MCF 10A (cell line): ENCODE measurements at regions not wholly inside any gene's neighbourhood (a gene's known extent, or its start where the extent isn't known, plus 50 kb on each side); places are given as distances from the start of the nearest gene placed in this dataset.
A peak's percentile ranks its signal among the peaks of the same experiment; 100 is the strongest.

Experiments used
- BruUV-seq: library from RNA; stranded (reverse); fragments of 400-500 nt; replicated peaks from 2 replicates; lab custom pipeline; 2021; lab: Mats Ljungman, UMichigan
- CTCF ChIA-PET: fragments of 300-600 bp; sonication (Branson Sonifier 250); formaldehyde crosslinking; extraction: SDS; loops from one replicate; lab custom pipeline; 2021; ENCODE audit warnings: antibody characterized with exemption, inconsistent platforms; lab: Yijun Ruan, JAX
- POLR2A ChIA-PET: fragments of 300-600, 350-650 bp; sonication (Branson Sonifier 250); formaldehyde crosslinking; extraction: SDS; loops from one replicate; lab custom pipeline; 2020; ENCODE audit warnings: antibody characterized with exemption, inconsistent platforms; lab: Yijun Ruan, JAX
- DNase-seq: peaks from one replicate; pipeline ENCODE4 v3.0.0-alpha.2; 2018; ENCODE audit not compliant: unreplicated experiment
- H3K27ac Mint-ChIP-seq: one replicate; pipeline ENCODE4 v1.8.0; 2022; ENCODE audit warnings: mild to moderate bottlenecking, low read depth, mixed read lengths; ENCODE audit not compliant: unreplicated experiment
- H3K27me3 Mint-ChIP-seq: one replicate; pipeline ENCODE4 v1.8.0; 2022; ENCODE audit warnings: mixed read lengths; ENCODE audit not compliant: insufficient read depth, unreplicated experiment
- H3K36me3 Mint-ChIP-seq: one replicate; pipeline ENCODE4 v1.8.0; 2022; ENCODE audit warnings: mild to moderate bottlenecking, moderate library complexity, mixed read lengths; ENCODE audit not compliant: insufficient read depth, unreplicated experiment
- H3K4me1 Mint-ChIP-seq: one replicate; pipeline ENCODE4 v1.8.0; 2022; ENCODE audit warnings: mixed read lengths; ENCODE audit not compliant: insufficient read depth, unreplicated experiment
- H3K4me3 Mint-ChIP-seq: one replicate; pipeline ENCODE4 v1.8.0; 2022; ENCODE audit warnings: mild to moderate bottlenecking, moderate library complexity, mixed read lengths; ENCODE audit not compliant: unreplicated experiment
- H3K9me3 Mint-ChIP-seq: one replicate; pipeline ENCODE4 v1.8.0; 2022; ENCODE audit warnings: mixed read lengths; ENCODE audit not compliant: unreplicated experiment
- intact Hi-C: fragments of 100-400 bp; cut with micrococcal nuclease; formaldehyde crosslinking; loops from 2 replicates; pipeline ENCODE4 v1.14.1; 2022
- TF ChIP-seq, protein P1 (sequence below): fragments of 200-600 bp; IDR thresholded peaks from one replicate; pipeline ENCODE4 v1.8.0; 2022; ENCODE audit warnings: antibody characterized with exemption, mild to moderate bottlenecking; ENCODE audit not compliant: unreplicated experiment

DNA sequence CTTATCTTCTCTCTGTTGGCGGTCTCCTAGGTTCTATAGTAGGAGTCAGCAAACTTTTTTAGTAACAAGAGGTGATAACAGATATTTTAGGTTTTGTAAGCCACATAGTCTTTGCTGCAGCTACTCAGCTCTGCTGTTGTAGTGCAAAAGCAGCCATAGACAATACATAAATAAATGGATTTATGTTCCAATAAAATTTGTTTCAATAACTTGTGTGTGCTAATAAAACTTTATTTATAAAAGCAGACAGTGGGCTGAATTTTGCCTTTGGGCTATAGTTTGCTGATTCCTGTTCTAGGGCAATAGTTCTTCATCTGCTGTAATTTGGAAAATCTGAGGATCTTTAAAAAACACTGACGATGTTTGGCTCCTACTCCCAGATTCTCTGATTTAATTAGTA lies 469.4 kb upstream of the TNC start:
- CTCF ChIA-PET: interaction anchor here (0.5 to 10.9 kb wide), 3 partner anchors 1061 to 1082 kb away, joined by 3 to 169 read pairs (median 122); no protein-coding TSS in a partner anchor
- Mint-ChIP-seq H3K27ac (no peak overlapping the region), H3K36me3 (peaks cover 3% of the 10 kb centered on the region), H3K4me1 (peaks cover 25% of the 10 kb centered on the region), H3K4me3 (no peak overlapping the region), H3K9me3 (no peaks in the 10 kb centered on the region), H3K27me3 (no peaks in the 10 kb centered on the region)
- intact Hi-C loops: no loop called here
- no peak for DNase-seq
- TF ChIP-seq, protein P1, sequence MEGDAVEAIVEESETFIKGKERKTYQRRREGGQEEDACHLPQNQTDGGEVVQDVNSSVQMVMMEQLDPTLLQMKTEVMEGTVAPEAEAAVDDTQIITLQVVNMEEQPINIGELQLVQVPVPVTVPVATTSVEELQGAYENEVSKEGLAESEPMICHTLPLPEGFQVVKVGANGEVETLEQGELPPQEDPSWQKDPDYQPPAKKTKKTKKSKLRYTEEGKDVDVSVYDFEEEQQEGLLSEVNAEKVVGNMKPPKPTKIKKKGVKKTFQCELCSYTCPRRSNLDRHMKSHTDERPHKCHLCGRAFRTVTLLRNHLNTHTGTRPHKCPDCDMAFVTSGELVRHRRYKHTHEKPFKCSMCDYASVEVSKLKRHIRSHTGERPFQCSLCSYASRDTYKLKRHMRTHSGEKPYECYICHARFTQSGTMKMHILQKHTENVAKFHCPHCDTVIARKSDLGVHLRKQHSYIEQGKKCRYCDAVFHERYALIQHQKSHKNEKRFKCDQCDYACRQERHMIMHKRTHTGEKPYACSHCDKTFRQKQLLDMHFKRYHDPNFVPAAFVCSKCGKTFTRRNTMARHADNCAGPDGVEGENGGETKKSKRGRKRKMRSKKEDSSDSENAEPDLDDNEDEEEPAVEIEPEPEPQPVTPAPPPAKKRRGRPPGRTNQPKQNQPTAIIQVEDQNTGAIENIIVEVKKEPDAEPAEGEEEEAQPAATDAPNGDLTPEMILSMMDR: no peak
- no TSS peak for BruUV-seq
- POLR2A ChIA-PET: no interaction called here

DNA sequence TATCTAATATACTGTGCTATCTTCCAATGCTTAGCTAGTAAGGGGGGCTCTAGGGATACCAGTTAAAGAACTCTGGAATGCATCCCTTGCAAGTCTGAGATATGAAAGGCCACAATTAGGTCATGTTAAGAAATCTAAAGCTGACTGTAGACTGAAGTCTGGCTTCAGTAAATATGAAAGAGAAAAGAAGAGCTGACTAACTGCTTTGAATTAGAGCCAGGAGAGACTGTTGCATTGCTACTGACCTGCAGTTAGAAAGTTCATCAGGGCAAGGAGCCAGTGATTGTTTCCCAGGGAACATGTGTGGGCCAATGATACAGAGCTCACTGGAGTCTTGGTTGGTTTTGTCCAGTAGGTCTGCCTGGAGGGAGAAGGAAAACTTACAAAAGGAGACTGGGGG lies 472.1 kb upstream of the TNC start:
- peak; percentile 97 for DNase-seq
- H3K9me3 Mint-ChIP-seq: no peaks in the 10 kb centered on the region
- H3K36me3 Mint-ChIP-seq: peaks cover 6% of the 10 kb centered on the region
- H3K4me3 Mint-ChIP-seq: no peak overlapping the region
- TF ChIP-seq, protein P1: no peak
- ChIA-PET CTCF (interaction anchor here (0.6 to 10.9 kb wide), 24 partner anchors 9 to 1527 kb away, joined by 3 to 169 read pairs (median 4); no protein-coding TSS in a partner anchor), POLR2A (interaction anchor here (0.9 to 1.7 kb wide), 2 partner anchors 247 to 910 kb away, joined by 3 to 7 read pairs; no protein-coding TSS in a partner anchor)
- BruUV-seq: no TSS peak
- H3K27me3 Mint-ChIP-seq: no peaks in the 10 kb centered on the region
- intact Hi-C loops: loop anchor here (2.0 kb wide), 2 partner anchors 355 to 563 kb away; partner anchors contain the start of gene PAPPA
- peak overlapping the region; percentile 8 for H3K27ac Mint-ChIP-seq
- peaks cover 44% of the 10 kb centered on the region for H3K4me1 Mint-ChIP-seq

DNA sequence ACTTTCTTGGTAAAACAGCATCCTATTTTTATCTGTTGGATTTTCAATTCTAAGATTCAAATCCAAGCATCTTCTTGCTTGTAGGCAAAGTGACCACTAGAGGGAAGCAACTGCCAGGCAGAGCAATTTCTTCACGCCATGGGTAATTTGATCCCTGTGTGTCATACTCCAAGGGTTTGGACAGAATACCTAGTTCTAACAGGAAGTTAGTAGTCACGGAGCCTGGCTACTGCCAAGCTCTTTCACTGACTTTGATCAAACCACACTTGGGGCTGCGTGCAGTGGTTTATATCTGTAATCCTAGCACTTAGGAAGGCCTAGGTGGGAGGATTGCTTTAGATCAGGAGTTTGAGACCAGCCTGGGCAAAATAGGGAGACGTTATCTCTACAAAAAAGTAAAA lies 473.6 kb upstream of the TNC start:
- POLR2A ChIA-PET: interaction anchor here (0.8 to 1.0 kb wide), 2 partner anchors 25 to 98 kb away, joined by 3 to 4 read pairs; no protein-coding TSS in a partner anchor

DNA sequence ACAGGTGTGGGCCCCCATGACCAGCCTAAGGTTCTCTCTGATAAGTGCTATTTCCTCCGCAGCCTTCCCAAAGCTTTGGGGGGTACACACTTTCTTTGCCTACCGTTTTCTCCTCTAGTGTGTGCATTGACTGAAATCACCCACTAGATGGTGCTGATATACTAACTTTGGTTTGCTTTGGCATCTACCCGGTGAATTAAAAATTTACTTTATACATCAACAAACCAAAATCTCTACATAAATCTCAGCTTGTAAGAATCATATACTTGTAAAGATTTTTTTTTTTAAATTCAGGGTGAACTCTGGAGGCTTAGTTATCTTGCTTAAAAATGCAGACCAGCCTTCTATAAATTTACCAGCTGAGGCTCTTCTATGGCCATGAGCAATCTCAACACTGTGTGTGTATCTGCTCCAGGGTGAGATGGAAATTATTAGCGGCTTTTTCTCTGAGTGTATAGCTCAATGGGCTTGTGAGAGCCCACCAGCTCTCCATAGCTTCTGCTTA lies 475.7 kb upstream of the TNC start:
- peak overlapping the region; percentile 86 for H3K27ac Mint-ChIP-seq
- TF ChIP-seq, protein P1: peak; percentile 67
- ChIA-PET CTCF (interaction anchor here (0.6 to 10.9 kb wide), 91 partner anchors 9 to 1799 kb away, joined by 3 to 169 read pairs (median 4); partner anchors contain the start of gene PAPPA), POLR2A (interaction anchor here (0.6 to 1.4 kb wide), 2 partner anchors 10 to 53 kb away, joined by 3 to 4 read pairs; no protein-coding TSS in a partner anchor)
- intact Hi-C loops: loop anchor here (1.0 to 2.0 kb wide), 2 partner anchors 79 to 517 kb away; no protein-coding TSS in a partner anchor
- H3K9me3 Mint-ChIP-seq: no peaks in the 10 kb centered on the region
- peaks cover 6% of the 10 kb centered on the region for H3K36me3 Mint-ChIP-seq
- H3K27me3 Mint-ChIP-seq: no peaks in the 10 kb centered on the region
- H3K4me1 Mint-ChIP-seq: peaks cover 45% of the 10 kb centered on the region
- peak; percentile 70 for DNase-seq
- BruUV-seq: no TSS peak
- no peak overlapping the region for H3K4me3 Mint-ChIP-seq

More for the DNA sequence above, 473.6 kb upstream of the TNC start:
- Mint-ChIP-seq H3K27me3 (no peaks in the 10 kb centered on the region), H3K36me3 (peaks cover 6% of the 10 kb centered on the region), H3K27ac (peak overlapping the region; percentile 94), H3K4me3 (no peak overlapping the region), H3K4me1 (peaks cover 45% of the 10 kb centered on the region), H3K9me3 (no peaks in the 10 kb centered on the region)
- intact Hi-C loops: loop anchor here (1.0 to 2.0 kb wide), 8 partner anchors 103 to 1070 kb away; partner anchors contain the start of gene PAPPA
- BruUV-seq: no TSS peak
- CTCF ChIA-PET: interaction anchor here (0.6 to 10.9 kb wide), 39 partner anchors 8 to 1092 kb away, joined by 3 to 169 read pairs (median 6); partner anchors contain the start of gene PAPPA
- DNase-seq: peak; percentile 98
- TF ChIP-seq, protein P1: peak; percentile 82
